ENCODE measurements at regions not wholly inside any gene's neighbourhood (a gene's known extent, or its start where the extent isn't known, plus 50 kb on each side); places are given as distances from the start of the nearest gene placed in this dataset.

GRCh38 chr2:10221443-10221842, 81.3 kb upstream of the HPCAL1 start:
- ATAC-seq (no peak), DNase-seq (ENCODE audit: low spot score) (no peak)
- Mint-ChIP-seq H3K4me3 (no peak overlapping the region), H3K4me1 (peaks cover 12% of the 10 kb centered on the region), H3K9me3 (no peaks in the 10 kb centered on the region), H3K36me3 (ENCODE audit: low read depth) (no peaks in the 10 kb centered on the region), H3K27me3 (ENCODE audit: insufficient read depth, low read depth, poor library complexity) (peaks cover 12% of the 10 kb centered on the region), H3K27ac (no peak overlapping the region)
- H3K4me2 ChIP-seq, result no peak overlapping the region
- TF ChIP-seq STAT1 (IDR thresholded peaks at IDR 0.05; ENCODE audit: unreplicated experiment), result no peak
- no peak for TF ChIP-seq POLR2AphosphoS5 (IDR thresholded peaks at IDR 0.05; ENCODE audit: low read depth)
- no peak for TF ChIP-seq CREB1 (CRISPR knock-in tag; IDR thresholded peaks at IDR 0.05; ENCODE audit: low read depth)
- TF ChIP-seq ETS1 (IDR thresholded peaks at IDR 0.05), result no peak
- TF ChIP-seq JUNB (IDR thresholded peaks at IDR 0.05; ENCODE audit: unreplicated experiment), result no peak
- H3K4me1 ChIP-seq (ENCODE audit: insufficient read depth), result no peaks in the 10 kb centered on the region
- no peak overlapping the region for H2AFZ ChIP-seq
- no peaks in the 10 kb centered on the region for H3K79me2 ChIP-seq (replicated peaks; ENCODE audit: insufficient read depth)
- H4K20me1 ChIP-seq (replicated peaks; ENCODE audit: insufficient read depth), result no peaks in the 10 kb centered on the region
- H3K36me3 ChIP-seq (ENCODE audit: insufficient read depth), result no peaks in the 10 kb centered on the region
- no peak overlapping the region for H3K4me3 ChIP-seq
- H3K27me3 ChIP-seq (ENCODE audit: insufficient read depth), result no peaks in the 10 kb centered on the region
- H3K27ac ChIP-seq (ENCODE audit: low read depth), result no peak overlapping the region
- no peaks in the 10 kb centered on the region for H3K9me2 ChIP-seq (ENCODE audit: insufficient read depth)
- H3F3A ChIP-seq (replicated peaks; ENCODE audit: low read depth), result no peaks in the 10 kb centered on the region

GRCh38 chr2:10221976-10222870, 80.5 kb upstream of the HPCAL1 start:
- Mint-ChIP-seq H3K36me3 (ENCODE audit: low read depth) (no peaks in the 10 kb centered on the region), H3K9me3 (no peaks in the 10 kb centered on the region), H3K4me3 (no peak overlapping the region), H3K27ac (no peak overlapping the region), H3K27me3 (ENCODE audit: insufficient read depth, low read depth, poor library complexity) (peaks cover 12% of the 10 kb centered on the region), H3K4me1 (peaks cover 14% of the 10 kb centered on the region)
- no peak for ATAC-seq
- no peak overlapping the region for H2AFZ ChIP-seq
- H3K27me3 ChIP-seq (ENCODE audit: insufficient read depth), result no peaks in the 10 kb centered on the region
- H3K36me3 ChIP-seq (ENCODE audit: insufficient read depth), result no peaks in the 10 kb centered on the region
- DNase-seq (ENCODE audit: low spot score), result no peak
- no peak overlapping the region for H3K27ac ChIP-seq (ENCODE audit: low read depth)
- H3K4me1 ChIP-seq (ENCODE audit: insufficient read depth), result no peaks in the 10 kb centered on the region
- no peaks in the 10 kb centered on the region for H3F3A ChIP-seq (replicated peaks; ENCODE audit: low read depth)
- H3K79me2 ChIP-seq (replicated peaks; ENCODE audit: insufficient read depth), result no peaks in the 10 kb centered on the region
- H3K4me3 ChIP-seq, result no peak overlapping the region
- no peaks in the 10 kb centered on the region for H4K20me1 ChIP-seq (replicated peaks; ENCODE audit: insufficient read depth)
- H3K4me2 ChIP-seq, result no peak overlapping the region
- no peaks in the 10 kb centered on the region for H3K9me2 ChIP-seq (ENCODE audit: insufficient read depth)
- TF ChIP-seq EZH2phosphoT487 (IDR thresholded peaks at IDR 0.05; ENCODE audit: unreplicated experiment), result no peak
- no peak for TF ChIP-seq ZNF331 (CRISPR knock-in tag; IDR thresholded peaks at IDR 0.05; ENCODE audit: low read depth)
- no peak for TF ChIP-seq STAT1 (IDR thresholded peaks at IDR 0.05; ENCODE audit: unreplicated experiment)
- TF ChIP-seq ZNF462 (CRISPR knock-in tag; IDR thresholded peaks at IDR 0.05), result no peak
- TF ChIP-seq CREB1 (CRISPR knock-in tag; IDR thresholded peaks at IDR 0.05; ENCODE audit: low read depth), result no peak
- TF ChIP-seq CTCF (conservative IDR thresholded peaks at IDR 0.05; ENCODE audit: low read depth in 2 of 2), result 0 out of 4 replicates have a peak, but pooled peaks of 1 of the 2 experiments have one; percentile 3
